ENCODE measurements at regions not wholly inside any gene's neighbourhood (a gene's known extent, or its start where the extent isn't known, plus 50 kb on each side); places are given as distances from the start of the nearest gene placed in this dataset.
A peak's percentile ranks its signal among the peaks of the same experiment; 100 is the strongest.
"Not testable (repeated sequence)": the region's sequence is repeated elsewhere in the genome, so short reads cannot be mapped to it uniquely, and the experiment has no call there.

DNA sequence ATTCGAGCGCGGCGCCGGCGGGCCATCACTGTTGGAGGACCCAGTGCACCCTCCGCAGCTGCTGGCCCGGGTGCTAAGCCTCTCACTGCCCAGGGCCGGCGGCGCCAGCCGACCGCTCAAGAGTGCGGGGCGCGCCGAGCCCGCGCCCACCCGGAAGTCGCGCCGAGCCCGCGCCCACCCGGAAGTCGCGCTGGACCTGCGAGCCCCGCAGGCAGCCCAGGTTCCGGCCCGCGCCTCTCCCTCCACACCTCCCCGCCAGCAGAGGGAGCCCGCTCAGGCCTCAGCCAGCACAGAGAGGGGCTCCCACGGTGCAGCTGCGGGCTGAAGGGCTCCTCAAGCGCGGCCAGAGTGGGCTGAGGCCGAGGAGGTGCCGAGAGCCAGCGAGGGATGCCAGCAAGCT is 170.8 kb downstream of the GTF2H2C_2 start:
- peak overlapping the region in 1 of 2 donors; percentile 14 for H3K4me3 ChIP-seq (replicated peaks in 1 of 2; ENCODE audit: low read depth in 2 of 2, low read length in 2 of 2)
- not testable (repeated sequence) for DNase-seq (ENCODE audit: low read depth in 2 of 2)

All from cardiac fibroblast (primary cell).